GM06990 (cell line): ENCODE measurements at regions not wholly inside any gene's neighbourhood (a gene's known extent, or its start where the extent isn't known, plus 50 kb on each side); places are given as distances from the start of the nearest gene placed in this dataset.

Experiments used
- DNase-seq: peaks from one replicate; pipeline ENCODE4 v3.0.0-alpha.2; 2011; ENCODE audit not compliant: insufficient read length; ENCODE audit errors: extremely low read depth
- H3K27me3 ChIP-seq: replicated peaks from 2 replicates; pipeline ENCODE4 v1.6.0; 2011; ENCODE audit warnings: low read length; ENCODE audit not compliant: control insufficient read depth, insufficient read depth
- H3K36me3 ChIP-seq: 2 replicates; pipeline ENCODE4 v1.5.1; 2011; ENCODE audit warnings: low read length; ENCODE audit not compliant: control insufficient read depth, insufficient read depth
- H3K4me3 ChIP-seq: replicated peaks from 2 replicates; pipeline ENCODE4 v1.5.1; 2011; ENCODE audit warnings: low read depth, mild to moderate bottlenecking, control low read depth, low read length
- CTCF ChIP-seq: IDR thresholded peaks from 2 replicates; pipeline ENCODE4 v1.5.1; 2011; ENCODE audit warnings: low read length, control low read depth, mild to moderate bottlenecking, inconsistent platforms; ENCODE audit not compliant: insufficient read depth, poor library complexity, severe bottlenecking

DNA sequence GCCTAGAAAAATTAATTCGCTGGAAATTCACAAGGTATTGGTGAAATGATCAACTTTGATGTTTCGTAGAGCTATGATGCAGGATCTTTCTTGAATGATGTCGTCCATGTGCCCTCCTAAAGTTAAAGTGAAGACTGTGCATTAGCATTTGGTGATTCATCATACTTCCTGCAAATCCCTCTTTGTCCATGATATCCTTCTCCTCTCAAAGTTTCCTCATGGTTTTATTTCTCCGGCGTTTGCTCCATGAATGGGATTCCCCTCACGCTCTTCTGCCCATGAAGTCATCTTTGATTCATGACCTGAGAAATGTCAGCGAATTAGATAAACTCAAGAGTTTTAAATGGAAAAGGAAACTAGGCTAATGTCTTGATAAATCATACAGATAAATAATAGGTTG is 372.7 kb downstream of the PSAT1 start:
- no peaks in the 10 kb centered on the region for H3K27me3 ChIP-seq
- H3K4me3 ChIP-seq = no peak overlapping the region
- no peaks in the 10 kb centered on the region for H3K36me3 ChIP-seq
- TF ChIP-seq CTCF = no peak
- DNase-seq = no peak

GRCh38 chr9:78671785-78672184 is 374.9 kb downstream of the PSAT1 start:
- Histone ChIP-seq H3K36me3 (no peaks in the 10 kb centered on the region), H3K4me3 (no peak overlapping the region), H3K27me3 (no peaks in the 10 kb centered on the region)
- no peak for DNase-seq
- TF ChIP-seq CTCF = no peak

DNA sequence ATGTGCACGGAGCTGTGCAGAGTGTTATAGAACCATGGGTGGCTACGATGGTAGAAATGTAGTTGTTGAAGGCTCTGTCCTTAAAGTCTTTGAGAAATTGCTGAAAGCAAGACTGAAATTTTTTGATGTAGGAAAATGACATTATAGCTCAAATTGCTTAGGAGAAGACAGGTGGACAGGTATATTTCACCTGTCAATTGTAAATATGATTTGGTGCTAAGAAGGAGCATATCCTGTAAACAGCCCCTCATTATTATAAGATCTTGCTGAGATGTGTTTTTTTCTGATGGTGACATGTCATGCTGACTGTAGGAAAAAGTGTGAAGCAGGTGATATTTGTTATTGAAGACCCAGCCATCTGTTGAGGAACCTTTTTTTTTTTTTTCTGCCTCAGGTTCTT is 377.9 kb downstream of the PSAT1 start:
- Histone ChIP-seq H3K4me3 (no peak overlapping the region), H3K27me3 (no peaks in the 10 kb centered on the region), H3K36me3 (no peaks in the 10 kb centered on the region)
- no peak for DNase-seq
- no peak for TF ChIP-seq CTCF

DNA sequence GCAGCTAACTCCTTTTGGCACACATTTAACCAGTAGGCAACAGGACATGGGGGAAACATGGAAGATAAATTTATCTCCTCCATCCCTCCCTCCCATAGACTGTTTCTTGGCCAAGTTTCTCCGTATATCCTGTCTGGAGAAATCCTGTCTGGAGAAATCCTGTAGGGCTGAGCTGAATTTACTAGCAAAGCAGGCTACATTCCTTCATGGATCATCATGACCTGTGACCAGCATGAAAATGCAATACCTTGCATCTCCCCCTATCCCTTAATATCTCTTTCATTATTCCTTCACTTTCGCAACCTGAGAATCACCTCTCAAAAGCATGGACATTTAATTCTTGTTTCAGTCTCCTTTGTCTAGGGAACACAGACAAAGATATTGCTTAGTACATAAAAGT is 379.1 kb downstream of the PSAT1 start:
- no peak for TF ChIP-seq CTCF
- Histone ChIP-seq H3K36me3 (no peaks in the 10 kb centered on the region), H3K4me3 (no peak overlapping the region), H3K27me3 (no peaks in the 10 kb centered on the region)
- no peak for DNase-seq

DNA sequence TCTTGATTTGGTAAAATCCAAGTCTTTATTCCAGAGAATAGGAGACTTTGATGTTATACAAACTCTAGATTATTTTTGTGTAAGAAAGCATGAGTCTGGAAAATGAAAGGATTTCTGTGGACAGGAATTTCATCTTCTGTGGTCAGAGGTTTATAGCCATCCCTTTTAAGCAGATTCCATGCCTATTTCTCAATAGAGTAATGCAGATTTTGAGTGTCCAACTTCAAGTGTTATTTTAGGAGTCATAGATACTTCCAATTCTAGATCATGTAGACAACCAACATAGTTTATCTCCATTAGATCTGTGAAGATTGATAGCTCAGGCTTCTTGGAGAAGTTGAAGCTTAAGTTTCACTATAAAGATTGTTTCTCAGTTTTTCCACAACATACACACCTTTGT is 379.7 kb downstream of the PSAT1 start:
- Histone ChIP-seq H3K27me3 (no peaks in the 10 kb centered on the region), H3K36me3 (no peaks in the 10 kb centered on the region), H3K4me3 (no peak overlapping the region)
- no peak for DNase-seq
- TF ChIP-seq CTCF = no peak

- Histone ChIP-seq H3K36me3 (no peaks in the 10 kb centered on the region), H3K27me3 (no peaks in the 10 kb centered on the region), H3K4me3 (no peak overlapping the region)
- no peak for DNase-seq
- TF ChIP-seq CTCF = no peak
Measured at GRCh38 chr9:78677326-78677725, 380.4 kb downstream of the PSAT1 start.
